DOHH2 (cell line): ENCODE measurements at regions not wholly inside any gene's neighbourhood (a gene's known extent, or its start where the extent isn't known, plus 50 kb on each side); places are given as distances from the start of the nearest gene placed in this dataset.
"Not testable (repeated sequence)": the region's sequence is repeated elsewhere in the genome, so short reads cannot be mapped to it uniquely, and the experiment has no call there.

Source experiments
- H3F3A ChIP-seq: fragments of 200-600 bp; sonication (generic), shearing (Covaris generic); 2 replicates; pipeline ENCODE4 v1.6.0; 2016; ENCODE audit warnings: antibody characterized with exemption, mild to moderate bottlenecking; ENCODE audit not compliant: control insufficient read depth, insufficient read depth
- H3K27ac ChIP-seq: fragments of 200-600 bp; sonication (generic); 2 replicates; pipeline ENCODE4 v1.5.1; 2014; ENCODE audit warnings: low read depth, mild to moderate bottlenecking, low read length, moderate library complexity
- H3K27me3 ChIP-seq: fragments of 200-600 bp; sonication (generic); 2 replicates; pipeline ENCODE4 v1.6.1; 2014; ENCODE audit warnings: mild to moderate bottlenecking, low read length, mixed read lengths; ENCODE audit not compliant: control insufficient read depth
- H3K36me3 ChIP-seq: fragments of 200-600 bp; sonication (generic); 2 replicates; pipeline ENCODE4 v1.6.1; 2014; ENCODE audit warnings: mild to moderate bottlenecking, low read length, moderate library complexity, mixed read lengths; ENCODE audit not compliant: control insufficient read depth
- H3K4me1 ChIP-seq: fragments of 200-600 bp; sonication (generic); 2 replicates; pipeline ENCODE4 v1.6.1; 2014; ENCODE audit warnings: mild to moderate bottlenecking, low read length, mixed read lengths; ENCODE audit not compliant: control insufficient read depth
- H3K4me2 ChIP-seq: fragments of 200-600 bp; sonication (generic); 2 replicates; pipeline ENCODE4 v1.6.0; 2014; ENCODE audit warnings: mild to moderate bottlenecking, low read length, moderate library complexity
- H3K4me3 ChIP-seq: fragments of 200-600 bp; sonication (generic); 2 replicates; pipeline ENCODE4 v1.5.1; 2014; ENCODE audit warnings: mild to moderate bottlenecking, low read length, mixed read lengths
- H3K79me2 ChIP-seq: fragments of 200-600 bp; sonication (generic); 2 replicates; pipeline ENCODE4 v1.6.1; 2014; ENCODE audit warnings: mild to moderate bottlenecking, low read length, mixed read lengths; ENCODE audit not compliant: control insufficient read depth
- H3K9me2 ChIP-seq: fragments of 200-600 bp; sonication (generic); replicated peaks from 2 replicates; pipeline ENCODE4 v1.6.1; 2014; ENCODE audit warnings: mild to moderate bottlenecking, low read length, mixed read lengths; ENCODE audit not compliant: control insufficient read depth
- H3K9me3 ChIP-seq: fragments of 200-600 bp; sonication (generic); 2 replicates; pipeline ENCODE4 v1.6.1; 2014; ENCODE audit warnings: antibody characterized with exemption, low read length, mixed read lengths; ENCODE audit not compliant: control insufficient read depth, insufficient read depth
- H4K20me1 ChIP-seq: fragments of 200-600 bp; sonication (generic); 2 replicates; pipeline ENCODE4 v1.6.0; 2014; ENCODE audit warnings: low read depth, mild to moderate bottlenecking, antibody characterized with exemption, low read length, moderate library complexity; ENCODE audit not compliant: control insufficient read depth, insufficient read depth
- CTCF ChIP-seq: fragments of 200-600 bp; sonication (generic); IDR thresholded peaks from one replicate; pipeline ENCODE4 v1.5.1; 2014; ENCODE audit warnings: antibody characterized with exemption, mild to moderate bottlenecking, low read depth, low read length; ENCODE audit not compliant: poor library complexity, severe bottlenecking
- EZH2phosphoT487 ChIP-seq: fragments of 200-600 bp; sonication (generic); IDR thresholded peaks from 2 replicates; pipeline ENCODE4 v1.6.1; 2017; ENCODE audit warnings: borderline replicate concordance, mild to moderate bottlenecking, antibody characterized with exemption, low read length, moderate library complexity, mixed read lengths

GRCh38 chr14:83894568-83894967 lies 1635.4 kb upstream of the FLRT2 start:
- Histone ChIP-seq H3K4me1 (no peaks in the 10 kb centered on the region), H4K20me1 (no peaks in the 10 kb centered on the region), H3F3A (no peaks in the 10 kb centered on the region), H3K27me3 (no peaks in the 10 kb centered on the region), H3K27ac (no peak overlapping the region), H3K9me3 (no peaks in the 10 kb centered on the region), H3K9me2 (no peaks in the 10 kb centered on the region), H3K36me3 (no peaks in the 10 kb centered on the region), H3K79me2 (no peaks in the 10 kb centered on the region), H3K4me3 (no peak overlapping the region), H3K4me2 (no peak overlapping the region)
- TF ChIP-seq EZH2phosphoT487 (no peak), CTCF (no peak)

GRCh38 chr14:83898558-83898957 lies 1631.4 kb upstream of the FLRT2 start:
- not testable (repeated sequence) for H3K9me3 ChIP-seq, H3K27me3 ChIP-seq, H3K36me3 ChIP-seq

GRCh38 chr14:83899706-83900105 lies 1630.2 kb upstream of the FLRT2 start:
- Histone ChIP-seq H3K9me2 (no peaks in the 10 kb centered on the region), H4K20me1 (no peaks in the 10 kb centered on the region), H3K27me3 (no peaks in the 10 kb centered on the region), H3K4me1 (no peaks in the 10 kb centered on the region), H3K36me3 (no peaks in the 10 kb centered on the region), H3K4me3 (no peak overlapping the region), H3F3A (no peaks in the 10 kb centered on the region), H3K4me2 (no peak overlapping the region), H3K27ac (no peak overlapping the region), H3K79me2 (no peaks in the 10 kb centered on the region), H3K9me3 (no peaks in the 10 kb centered on the region)
- TF ChIP-seq EZH2phosphoT487 = no peak
- TF ChIP-seq CTCF = no peak

More at GRCh38 chr14:83898558-83898957, 1631.4 kb upstream of the FLRT2 start:
- not testable (repeated sequence) for H3K9me2 ChIP-seq, H3K4me3 ChIP-seq, H3K4me2 ChIP-seq, H3K4me1 ChIP-seq, H3K27ac ChIP-seq, H3F3A ChIP-seq, H3K79me2 ChIP-seq, H4K20me1 ChIP-seq

- H3K9me2 ChIP-seq = no peaks in the 10 kb centered on the region
- no peak overlapping the region for H3K4me3 ChIP-seq
- H3K4me2 ChIP-seq = no peak overlapping the region
- no peak for TF ChIP-seq EZH2phosphoT487
- TF ChIP-seq CTCF = no peak
- no peaks in the 10 kb centered on the region for H3K9me3 ChIP-seq
- H3K4me1 ChIP-seq = no peaks in the 10 kb centered on the region
- no peaks in the 10 kb centered on the region for H3K79me2 ChIP-seq
- H3K27me3 ChIP-seq = no peaks in the 10 kb centered on the region
- H3K27ac ChIP-seq = no peak overlapping the region
- no peaks in the 10 kb centered on the region for H3K36me3 ChIP-seq
- no peaks in the 10 kb centered on the region for H3F3A ChIP-seq
- no peaks in the 10 kb centered on the region for H4K20me1 ChIP-seq
Observed at GRCh38 chr14:83905157-83905556, 1624.8 kb upstream of the FLRT2 start.
